C4-2B (cell line): ENCODE measurements at regions not wholly inside any gene's neighbourhood (a gene's known extent, or its start where the extent isn't known, plus 50 kb on each side); places are given as distances from the start of the nearest gene placed in this dataset.

Experiments used
- H3K27ac ChIP-seq: fragments of 450-650 bp; 2 replicates; pipeline ENCODE4 v1.5.1; 2017
- CTCF ChIP-seq: fragments of 450-650 bp; conservative IDR thresholded peaks from 2 replicates; pipeline ENCODE4 v1.5.1; 2017; ENCODE audit warnings: mild to moderate bottlenecking
- ZFX ChIP-seq: fragments of 450-650 bp; IDR thresholded peaks from 2 replicates; pipeline ENCODE4 v1.6.1; 2017

DNA sequence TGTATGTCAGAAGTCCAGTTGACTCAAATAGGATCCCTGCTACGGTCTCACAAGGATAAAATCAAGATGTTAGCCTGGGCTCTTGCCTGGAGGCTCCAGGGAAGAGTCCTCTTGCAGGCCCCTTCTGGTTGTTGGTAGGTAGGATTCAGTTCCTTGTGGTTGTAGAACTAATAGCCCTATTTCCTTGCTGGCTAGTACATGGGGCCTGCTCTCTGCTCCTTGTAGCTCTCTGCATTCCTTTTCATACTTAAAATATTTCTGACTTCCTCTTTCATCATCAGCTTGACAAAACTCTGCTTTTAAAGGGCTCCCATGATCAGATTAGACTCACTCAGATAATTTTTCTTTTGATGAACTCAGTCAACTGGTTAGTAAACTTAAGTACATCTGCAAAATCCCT lies 756.7 kb downstream of the GATA3 start:
- no peak overlapping the region for H3K27ac ChIP-seq
- TF ChIP-seq ZFX, result no peak
- no peak for TF ChIP-seq CTCF

DNA sequence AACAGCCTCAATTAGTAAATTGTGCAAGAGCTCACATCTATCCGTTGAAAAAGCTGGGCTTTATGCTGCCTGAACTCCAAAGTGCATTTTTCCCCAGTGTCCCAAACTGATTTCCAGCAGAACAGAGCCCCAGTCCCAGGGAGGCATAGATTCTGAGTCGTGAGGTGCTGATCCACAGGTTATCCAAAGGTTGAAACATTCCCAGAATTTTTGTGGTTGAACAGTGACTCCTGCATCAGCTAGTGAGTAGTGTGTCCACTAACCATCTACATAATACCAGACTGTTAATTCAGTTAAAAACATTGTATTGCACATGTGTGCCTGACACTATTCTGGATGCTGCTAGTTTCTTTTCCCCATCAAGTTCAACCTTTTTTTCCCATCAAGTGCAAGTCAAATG lies 761.5 kb downstream of the GATA3 start:
- H3K27ac ChIP-seq, result no peak overlapping the region
- no peak for TF ChIP-seq ZFX
- TF ChIP-seq CTCF, result no peak

DNA sequence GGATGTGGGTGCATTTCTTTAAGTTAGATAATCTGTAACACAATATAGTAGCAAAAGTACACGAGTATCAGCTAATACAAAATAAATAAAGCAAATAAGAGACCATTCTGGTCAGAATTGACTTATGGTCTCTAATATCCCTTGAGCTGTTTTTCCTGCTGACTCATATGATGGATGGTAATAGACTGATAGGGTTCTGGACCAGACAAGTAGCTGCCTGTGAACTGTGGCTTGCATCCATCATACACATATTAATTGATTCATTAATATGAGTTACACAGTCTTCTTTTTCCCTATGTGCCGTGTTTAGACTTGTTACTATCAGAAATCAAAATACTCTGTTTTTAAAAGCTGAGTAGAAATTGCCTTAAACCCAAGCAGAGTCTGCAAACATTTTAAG lies 762.8 kb downstream of the GATA3 start:
- H3K27ac ChIP-seq, result no peak overlapping the region
- no peak for TF ChIP-seq CTCF
- no peak for TF ChIP-seq ZFX

DNA sequence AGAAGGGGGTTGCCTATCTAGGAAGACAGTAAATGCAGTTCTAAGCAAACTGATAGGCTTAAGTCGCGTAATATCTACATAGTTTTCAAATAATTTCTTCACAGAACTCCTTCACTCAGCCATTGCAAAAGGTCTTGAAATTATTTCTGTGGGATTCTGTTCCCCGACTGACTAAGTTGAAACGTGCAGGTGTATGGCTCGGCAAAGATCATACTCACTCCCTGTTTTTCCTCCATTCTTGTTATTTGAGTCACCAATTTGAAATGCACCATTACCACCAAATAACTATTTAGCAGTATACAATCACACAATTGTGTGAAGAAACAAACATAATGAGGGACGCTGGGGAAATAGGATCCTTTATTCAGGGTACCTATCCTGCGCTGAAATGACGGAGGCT lies 771.1 kb downstream of the GATA3 start:
- no peak overlapping the region for H3K27ac ChIP-seq
- TF ChIP-seq ZFX (no peak), CTCF (no peak)

DNA sequence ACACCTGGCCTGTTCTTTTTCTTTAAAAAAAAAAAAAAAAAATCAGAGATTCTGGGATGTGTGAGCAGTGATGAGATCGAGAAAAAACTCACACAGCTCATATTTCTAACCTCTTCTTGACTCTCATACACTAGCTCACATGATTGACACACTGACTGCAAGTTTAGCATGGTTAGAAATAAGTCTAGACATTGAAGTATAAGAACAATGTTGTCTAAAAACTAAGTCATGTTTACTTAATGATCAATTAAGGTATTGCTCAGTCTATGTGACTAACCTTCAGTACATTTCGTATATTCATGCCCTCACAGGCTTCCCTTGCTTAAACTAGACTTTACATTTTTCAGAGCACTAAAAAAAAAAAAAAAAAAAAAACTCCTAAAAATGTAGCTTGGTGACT lies 775.1 kb downstream of the GATA3 start:
- TF ChIP-seq ZFX, result no peak
- TF ChIP-seq CTCF, result no peak
- H3K27ac ChIP-seq, result no peak overlapping the region

DNA sequence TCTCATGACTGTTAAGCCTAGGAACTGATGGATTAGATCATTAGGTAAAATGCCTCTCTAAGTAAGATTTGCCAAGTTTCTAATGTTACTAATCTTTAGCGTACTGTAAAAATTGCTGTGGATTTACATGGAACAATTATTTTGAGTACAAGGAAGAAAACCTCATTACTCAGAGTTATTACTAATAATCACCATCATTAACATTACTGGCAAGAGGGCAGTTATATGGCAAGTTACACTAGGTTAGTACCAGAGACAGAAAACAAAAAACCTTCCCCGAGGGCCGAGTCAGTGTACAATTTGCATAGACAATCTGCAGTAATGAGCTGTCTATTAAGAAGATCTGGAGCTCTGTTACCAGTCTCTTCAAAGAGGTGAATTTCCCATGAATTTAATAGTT lies 775.6 kb downstream of the GATA3 start:
- H3K27ac ChIP-seq, result no peak overlapping the region
- TF ChIP-seq ZFX (no peak), CTCF (no peak)

DNA sequence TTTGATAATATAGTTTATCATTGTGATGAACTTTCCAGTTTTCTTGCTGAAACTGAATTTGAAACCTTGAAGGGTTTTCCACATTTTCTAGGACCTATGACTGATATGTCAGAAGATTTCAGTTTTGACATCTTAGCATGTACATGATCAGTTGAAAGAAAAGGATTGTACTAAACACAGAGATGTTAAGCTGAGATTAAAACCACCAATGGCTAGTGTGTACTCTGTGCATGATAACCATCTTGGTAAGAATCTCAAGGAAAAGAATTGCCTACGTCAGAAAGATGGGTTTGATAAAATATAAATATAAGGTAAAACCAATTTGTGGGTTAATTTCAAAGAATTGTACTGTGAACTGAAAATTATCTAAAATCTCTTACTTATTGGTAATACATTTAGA lies 776.4 kb downstream of the GATA3 start:
- no peak overlapping the region for H3K27ac ChIP-seq
- TF ChIP-seq ZFX, result no peak
- TF ChIP-seq CTCF, result no peak
